MG63 (cell line): ENCODE measurements at regions not wholly inside any gene's neighbourhood (a gene's known extent, or its start where the extent isn't known, plus 50 kb on each side); places are given as distances from the start of the nearest gene placed in this dataset.

Experiments used
- DNase-seq: peaks from one replicate; pipeline ENCODE4 v3.0.0-alpha.2; 2020
- H3K27me3 ChIP-seq: fragments of 250-450 bp; sonication (Bioruptor Pico); 2 replicates; pipeline ENCODE4 v1.5.1; 2020; ENCODE audit warnings: mild to moderate bottlenecking, moderate library complexity
- H3K36me3 ChIP-seq: fragments of 250-450 bp; sonication (Bioruptor Pico); 2 replicates; pipeline ENCODE4 v1.5.1; 2020; ENCODE audit warnings: mild to moderate bottlenecking, moderate library complexity
- H3K4me3 ChIP-seq: fragments of 250-450 bp; sonication (Bioruptor Pico); 2 replicates; pipeline ENCODE4 v1.5.1; 2020; ENCODE audit warnings: mild to moderate bottlenecking, moderate library complexity
- H3K9me3 ChIP-seq: fragments of 250-450 bp; sonication (Bioruptor Pico); 2 replicates; pipeline ENCODE4 v1.5.1; 2020; ENCODE audit warnings: mild to moderate bottlenecking, moderate library complexity

- no peak overlapping the region for H3K4me3 ChIP-seq
- no peaks in the 10 kb centered on the region for H3K36me3 ChIP-seq
- no peaks in the 10 kb centered on the region for H3K9me3 ChIP-seq
- no peaks in the 10 kb centered on the region for H3K27me3 ChIP-seq
- no peak for DNase-seq
Measured at GRCh38 chr21:19950347-19950746, 1047.9 kb upstream of the NCAM2 start.

DNA sequence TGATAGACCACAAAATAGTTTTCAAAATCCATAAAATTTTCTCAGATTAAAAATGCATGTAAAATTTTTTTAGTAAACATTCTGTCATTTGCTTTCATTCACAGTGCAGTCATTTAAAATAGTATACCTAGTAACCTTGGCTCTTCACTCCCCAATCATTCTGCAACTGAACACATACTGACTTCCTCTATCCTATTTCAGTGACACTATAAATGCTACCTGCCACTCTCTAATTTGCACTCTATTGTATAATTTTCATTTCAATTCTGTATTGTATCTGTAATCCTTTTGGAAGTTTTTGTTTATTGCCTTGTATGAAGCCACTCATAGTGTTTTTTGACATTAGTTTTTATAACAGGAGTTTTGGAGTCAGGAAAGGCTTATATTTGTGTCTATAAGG, 1029.1 kb upstream of the NCAM2 start:
- no peak for DNase-seq
- Histone ChIP-seq H3K4me3 (no peak overlapping the region), H3K36me3 (no peaks in the 10 kb centered on the region), H3K27me3 (no peaks in the 10 kb centered on the region), H3K9me3 (no peaks in the 10 kb centered on the region)

DNA sequence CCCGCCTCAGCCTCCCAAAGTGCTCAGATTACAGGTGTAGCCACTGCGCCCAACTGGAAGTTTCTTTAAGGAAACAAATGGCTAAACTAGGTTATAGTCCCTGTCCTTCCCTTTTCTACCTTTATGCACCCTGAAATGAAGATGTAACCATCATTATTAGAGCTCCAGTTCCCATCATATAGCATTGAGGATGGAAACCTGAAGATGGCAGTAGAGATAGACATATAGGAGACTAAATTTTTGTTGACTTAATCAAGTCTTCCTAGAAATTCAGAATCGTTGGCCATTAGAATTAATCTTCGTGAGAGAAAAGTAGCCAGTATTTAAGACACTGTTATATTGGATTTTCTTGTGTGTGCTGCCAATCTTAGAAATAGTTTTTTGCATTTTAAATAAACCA, 1016.3 kb upstream of the NCAM2 start:
- Histone ChIP-seq H3K4me3 (no peak overlapping the region), H3K9me3 (no peaks in the 10 kb centered on the region), H3K27me3 (no peaks in the 10 kb centered on the region), H3K36me3 (no peaks in the 10 kb centered on the region)
- no peak for DNase-seq

GRCh38 chr21:19986396-19986795, 1011.8 kb upstream of the NCAM2 start:
- no peak for DNase-seq
- Histone ChIP-seq H3K4me3 (no peak overlapping the region), H3K36me3 (no peaks in the 10 kb centered on the region), H3K9me3 (no peaks in the 10 kb centered on the region), H3K27me3 (no peaks in the 10 kb centered on the region)

- Histone ChIP-seq H3K4me3 (no peak overlapping the region), H3K9me3 (no peaks in the 10 kb centered on the region), H3K36me3 (no peaks in the 10 kb centered on the region), H3K27me3 (no peaks in the 10 kb centered on the region)
- DNase-seq: no peak
Measured at GRCh38 chr21:19987671-19988070, 1010.5 kb upstream of the NCAM2 start.

DNA sequence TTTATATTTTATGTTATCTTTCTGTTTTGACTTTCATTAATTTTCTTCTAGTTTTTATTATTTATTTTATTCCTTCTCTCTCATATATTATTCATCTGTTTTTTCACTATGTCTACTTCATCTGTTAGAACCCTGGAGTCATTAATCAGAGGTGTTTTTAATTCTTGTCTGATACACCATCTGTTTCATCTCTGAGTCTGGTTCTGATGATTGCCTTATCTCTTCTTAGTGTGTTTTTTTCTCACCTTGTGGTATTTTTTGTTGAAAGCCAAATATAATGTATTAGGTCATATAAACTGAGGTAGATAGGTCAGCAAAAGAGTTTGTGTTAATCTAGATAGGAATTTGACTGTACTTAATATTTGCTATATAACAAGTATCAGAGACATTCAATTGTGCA, 1005.7 kb upstream of the NCAM2 start:
- H3K36me3 ChIP-seq: no peaks in the 10 kb centered on the region

DNA sequence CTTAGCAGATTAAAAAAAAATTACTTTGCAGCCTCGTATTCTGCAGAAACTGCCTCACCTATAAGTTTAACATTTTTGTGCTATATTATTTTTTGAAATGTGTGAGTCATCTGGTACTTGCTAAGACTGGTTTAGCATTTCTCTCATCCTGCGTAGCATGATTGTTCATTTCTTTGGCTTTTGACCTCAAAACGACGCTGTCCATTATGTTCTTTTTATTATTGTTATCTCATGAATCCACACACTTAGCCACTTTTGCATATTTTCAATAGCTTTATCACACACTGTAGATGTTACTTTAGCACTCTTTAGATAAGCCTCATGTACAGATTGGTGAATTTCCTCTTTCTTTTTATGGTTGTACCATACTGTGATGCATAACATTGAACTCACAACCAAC, 1004.9 kb upstream of the NCAM2 start:
- Histone ChIP-seq H3K9me3 (no peaks in the 10 kb centered on the region), H3K36me3 (no peaks in the 10 kb centered on the region), H3K27me3 (no peaks in the 10 kb centered on the region), H3K4me3 (no peak overlapping the region)
- no peak for DNase-seq

More for the DNA sequence above, 1005.7 kb upstream of the NCAM2 start:
- Histone ChIP-seq H3K4me3 (no peak overlapping the region), H3K9me3 (no peaks in the 10 kb centered on the region), H3K27me3 (no peaks in the 10 kb centered on the region)
- DNase-seq: no peak

GRCh38 chr21:19995253-19995652, 1003.0 kb upstream of the NCAM2 start:
- DNase-seq: no peak
- Histone ChIP-seq H3K4me3 (no peak overlapping the region), H3K27me3 (no peaks in the 10 kb centered on the region), H3K36me3 (no peaks in the 10 kb centered on the region), H3K9me3 (no peaks in the 10 kb centered on the region)

- no peak for DNase-seq
- no peaks in the 10 kb centered on the region for H3K9me3 ChIP-seq
- no peaks in the 10 kb centered on the region for H3K27me3 ChIP-seq
- no peak overlapping the region for H3K4me3 ChIP-seq
- no peaks in the 10 kb centered on the region for H3K36me3 ChIP-seq
Measured at GRCh38 chr21:19998453-19998852, 999.8 kb upstream of the NCAM2 start.

GRCh38 chr21:19999369-20000272, 998.6 kb upstream of the NCAM2 start:
- H3K9me3 ChIP-seq: no peaks in the 10 kb centered on the region
- no peaks in the 10 kb centered on the region for H3K36me3 ChIP-seq
- no peak for DNase-seq
- H3K27me3 ChIP-seq: no peaks in the 10 kb centered on the region
- H3K4me3 ChIP-seq: no peak overlapping the region

GRCh38 chr21:20004367-20004766, 993.8 kb upstream of the NCAM2 start:
- DNase-seq: no peak

DNA sequence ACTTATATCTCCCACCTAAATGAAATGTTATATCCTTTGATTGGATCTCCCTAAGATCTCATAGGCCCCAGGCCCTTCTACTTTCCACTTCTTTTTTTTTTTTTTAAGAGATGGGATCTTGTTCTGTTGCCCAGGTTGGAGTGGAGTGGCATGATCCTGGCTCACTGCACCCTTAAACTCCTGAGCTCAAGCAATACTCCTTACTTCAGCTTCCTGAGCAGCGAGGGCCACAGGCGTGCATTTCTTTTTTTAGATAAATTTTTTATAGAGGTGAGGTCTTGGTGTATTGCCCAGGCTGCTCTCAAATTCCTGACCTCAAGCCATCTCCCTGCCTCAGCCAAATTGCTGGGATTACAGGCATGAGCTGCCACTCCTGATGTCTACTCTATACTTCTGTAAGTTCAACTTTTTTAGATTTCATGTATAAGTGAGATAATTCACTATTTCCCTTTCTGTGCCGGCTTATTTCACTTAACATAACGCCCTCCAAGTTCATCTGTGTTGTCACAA, 987.5 kb upstream of the NCAM2 start:
- Histone ChIP-seq H3K4me3 (no peak overlapping the region), H3K9me3 (no peaks in the 10 kb centered on the region), H3K27me3 (no peaks in the 10 kb centered on the region), H3K36me3 (no peaks in the 10 kb centered on the region)
- DNase-seq: peak; percentile 28

More at GRCh38 chr21:20004367-20004766, 993.8 kb upstream of the NCAM2 start:
- Histone ChIP-seq H3K36me3 (no peaks in the 10 kb centered on the region), H3K9me3 (no peaks in the 10 kb centered on the region), H3K4me3 (no peak overlapping the region), H3K27me3 (no peaks in the 10 kb centered on the region)

DNA sequence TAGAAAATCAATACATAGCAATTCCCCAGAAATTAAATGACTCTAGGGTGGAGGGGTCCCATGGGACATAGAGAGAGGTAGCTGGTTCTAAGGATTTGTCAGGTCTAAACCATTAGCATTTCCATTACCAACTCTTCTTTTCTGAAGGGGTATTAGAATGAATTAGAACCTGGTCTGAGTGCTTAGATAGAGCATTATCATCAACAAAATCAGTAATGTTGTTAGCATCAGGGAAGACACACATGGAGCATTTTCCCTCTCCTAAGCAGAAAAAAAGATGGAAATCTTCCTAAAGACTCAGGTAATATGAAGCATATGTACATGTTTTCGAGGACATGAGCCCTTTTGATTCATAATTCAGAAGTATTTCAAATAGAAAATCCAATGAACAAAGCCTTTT, 984.4 kb upstream of the NCAM2 start:
- no peak overlapping the region for H3K4me3 ChIP-seq
- no peaks in the 10 kb centered on the region for H3K36me3 ChIP-seq
- H3K27me3 ChIP-seq: no peaks in the 10 kb centered on the region
- DNase-seq: no peak
- H3K9me3 ChIP-seq: no peaks in the 10 kb centered on the region

DNA sequence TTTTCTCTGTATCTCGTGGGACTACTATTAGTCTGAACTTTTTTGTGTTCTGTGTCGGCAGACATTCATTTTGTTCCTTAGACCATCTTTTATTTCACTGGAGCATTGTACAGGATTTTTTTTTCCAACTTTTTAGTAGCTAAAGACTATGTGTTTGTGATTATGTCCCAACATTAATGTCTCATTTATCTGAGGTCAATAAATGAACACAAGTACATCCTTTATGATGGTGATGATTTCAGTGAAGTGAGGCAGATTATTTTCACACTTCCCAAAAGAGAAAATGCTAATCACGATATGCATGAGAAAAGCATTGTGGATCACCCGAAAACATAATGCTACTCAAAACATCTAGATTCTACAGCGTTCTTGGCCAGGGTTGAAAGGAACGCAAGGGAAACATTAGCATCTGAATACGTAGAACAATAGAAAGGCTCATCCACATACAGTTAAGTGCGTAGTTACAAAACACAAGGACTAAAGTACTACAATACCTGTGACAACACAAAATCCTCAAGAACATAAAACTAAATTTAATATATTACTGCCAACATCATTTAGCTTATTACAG, 981.7 kb upstream of the NCAM2 start:
- Histone ChIP-seq H3K9me3 (no peaks in the 10 kb centered on the region), H3K36me3 (no peaks in the 10 kb centered on the region), H3K4me3 (no peak overlapping the region), H3K27me3 (no peaks in the 10 kb centered on the region)
- DNase-seq: no peak

DNA sequence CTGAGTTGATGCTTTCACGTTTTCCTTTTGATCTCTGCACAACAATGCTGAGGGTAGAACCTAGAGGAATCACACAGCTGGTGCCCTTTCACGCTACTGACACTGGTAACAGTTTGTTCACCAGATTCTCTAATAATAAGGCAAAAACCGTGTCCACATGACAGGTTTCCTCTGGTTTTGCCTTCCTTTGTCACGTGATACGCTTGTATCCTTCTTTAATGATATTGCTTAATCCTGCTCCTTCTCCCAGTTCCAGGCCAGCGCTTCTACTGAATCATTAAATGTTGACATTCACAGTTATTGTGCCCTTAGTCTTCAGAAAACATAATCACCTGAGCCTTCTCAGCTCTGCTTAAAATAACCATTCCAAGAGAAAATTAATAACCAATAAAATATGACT, 978.2 kb upstream of the NCAM2 start:
- no peaks in the 10 kb centered on the region for H3K27me3 ChIP-seq
- H3K36me3 ChIP-seq: no peaks in the 10 kb centered on the region
- H3K9me3 ChIP-seq: peaks cover 10% of the 10 kb centered on the region
- no peak for DNase-seq
- no peak overlapping the region for H3K4me3 ChIP-seq

DNA sequence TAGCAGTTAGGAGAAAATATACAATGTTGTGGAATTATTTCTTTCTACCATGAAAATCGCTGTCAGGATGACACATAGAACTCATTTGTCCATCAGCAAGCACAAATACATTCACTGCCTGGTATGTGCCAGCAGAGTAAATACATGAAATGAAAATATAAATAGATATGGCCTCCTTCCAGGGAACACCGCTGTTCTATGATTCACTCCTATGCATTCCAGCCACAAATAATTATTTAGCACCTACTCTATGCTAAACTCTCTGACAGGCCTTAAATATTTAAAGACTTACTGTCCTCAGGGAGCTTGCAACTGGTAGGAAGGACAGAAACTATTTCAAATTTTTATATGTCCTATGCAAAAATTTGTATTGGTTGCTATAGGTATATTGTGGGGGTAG, 975.0 kb upstream of the NCAM2 start:
- Histone ChIP-seq H3K4me3 (no peak overlapping the region), H3K9me3 (peaks cover 10% of the 10 kb centered on the region), H3K27me3 (no peaks in the 10 kb centered on the region)

GRCh38 chr21:20024741-20025140, 973.5 kb upstream of the NCAM2 start:
- Histone ChIP-seq H3K36me3 (no peaks in the 10 kb centered on the region), H3K27me3 (no peaks in the 10 kb centered on the region)

More for the DNA sequence above, 975.0 kb upstream of the NCAM2 start:
- no peak for DNase-seq
- no peaks in the 10 kb centered on the region for H3K36me3 ChIP-seq

GRCh38 chr21:20026543-20026942, 971.7 kb upstream of the NCAM2 start:
- no peak for DNase-seq
- Histone ChIP-seq H3K27me3 (no peaks in the 10 kb centered on the region), H3K36me3 (no peaks in the 10 kb centered on the region), H3K4me3 (no peak overlapping the region), H3K9me3 (peaks cover 10% of the 10 kb centered on the region)

More at GRCh38 chr21:20024741-20025140, 973.5 kb upstream of the NCAM2 start:
- no peak overlapping the region for H3K4me3 ChIP-seq
- H3K9me3 ChIP-seq: peaks cover 10% of the 10 kb centered on the region
- DNase-seq: no peak
